ENCODE measurements at regions not wholly inside any gene's neighbourhood (a gene's known extent, or its start where the extent isn't known, plus 50 kb on each side); places are given as distances from the start of the nearest gene placed in this dataset.
"Not testable (repeated sequence)": the region's sequence is repeated elsewhere in the genome, so short reads cannot be mapped to it uniquely, and the experiment has no call there.

- H4K20me1 ChIP-seq, result no peaks in the 10 kb centered on the region
- H3K4me2 ChIP-seq, result no peak overlapping the region
- H3K27ac ChIP-seq, result no peak overlapping the region
- H3K4me1 ChIP-seq, result peaks cover 12% of the 10 kb centered on the region; the same call in 1 of the 2 replicates
- no peak for TF ChIP-seq Cebpa-rat (IDR thresholded peaks at IDR 0.05)
- H3K9ac ChIP-seq, result no peak overlapping the region
- H3K36me3 ChIP-seq, result no peaks in the 10 kb centered on the region
- H3K27me3 ChIP-seq, result no peaks in the 10 kb centered on the region
- H3K4me3 ChIP-seq, result no peak overlapping the region
- H3K9me3 ChIP-seq, result no peaks in the 10 kb centered on the region
Measured at GRCh38 chr1:34365295-34365694, 188.6 kb downstream of the C1orf94 start.

GRCh38 chr1:34366875-34367624, 190.3 kb downstream of the C1orf94 start:
- no peaks in the 10 kb centered on the region for H4K20me1 ChIP-seq
- H3K4me1 ChIP-seq, result peaks cover 12% of the 10 kb centered on the region; the same call in 1 of the 2 replicates
- no peak overlapping the region for H3K9ac ChIP-seq
- no peak overlapping the region for H3K4me3 ChIP-seq
- no peak overlapping the region for H3K27ac ChIP-seq
- no peak for TF ChIP-seq Cebpa-rat (IDR thresholded peaks at IDR 0.05)
- H3K36me3 ChIP-seq, result no peaks in the 10 kb centered on the region
- H3K9me3 ChIP-seq, result no peaks in the 10 kb centered on the region
- no peaks in the 10 kb centered on the region for H3K27me3 ChIP-seq
- no peak overlapping the region for H3K4me2 ChIP-seq

- TF ChIP-seq Cebpa-rat (IDR thresholded peaks at IDR 0.05), result no peak
- H3K4me1 ChIP-seq, result peaks cover 11% of the 10 kb centered on the region; the same call in 1 of the 2 replicates
- no peak overlapping the region for H3K27ac ChIP-seq
- H3K9ac ChIP-seq, result no peak overlapping the region
- no peaks in the 10 kb centered on the region for H3K27me3 ChIP-seq
- no peaks in the 10 kb centered on the region for H4K20me1 ChIP-seq
- H3K4me3 ChIP-seq, result no peak overlapping the region
- no peak overlapping the region for H3K4me2 ChIP-seq
- H3K9me3 ChIP-seq, result no peaks in the 10 kb centered on the region
- no peaks in the 10 kb centered on the region for H3K36me3 ChIP-seq
Measured at GRCh38 chr1:34367954-34368353, 191.2 kb downstream of the C1orf94 start.

- no peak overlapping the region for H3K27ac ChIP-seq
- H3K4me2 ChIP-seq, result no peak overlapping the region
- H3K9me3 ChIP-seq, result no peaks in the 10 kb centered on the region
- H4K20me1 ChIP-seq, result no peaks in the 10 kb centered on the region
- no peak overlapping the region for H3K4me3 ChIP-seq
- no peaks in the 10 kb centered on the region for H3K27me3 ChIP-seq
- no peak overlapping the region for H3K9ac ChIP-seq
- H3K36me3 ChIP-seq, result no peaks in the 10 kb centered on the region
- peaks cover 5% of the 10 kb centered on the region; the same call in 1 of the 2 replicates for H3K4me1 ChIP-seq
- no peak for TF ChIP-seq Cebpa-rat (IDR thresholded peaks at IDR 0.05)
Measured at GRCh38 chr1:34369701-34370455, 193.2 kb downstream of the C1orf94 start.

- H4K20me1 ChIP-seq, result no peaks in the 10 kb centered on the region
- H3K27me3 ChIP-seq, result no peaks in the 10 kb centered on the region
- TF ChIP-seq Cebpa-rat (IDR thresholded peaks at IDR 0.05), result no peak
- no peak overlapping the region for H3K9ac ChIP-seq
- H3K4me2 ChIP-seq, result no peak overlapping the region
- H3K4me3 ChIP-seq, result no peak overlapping the region
- no peaks in the 10 kb centered on the region for H3K9me3 ChIP-seq
- H3K36me3 ChIP-seq, result no peaks in the 10 kb centered on the region
- peaks cover 5% of the 10 kb centered on the region; the same call in 1 of the 2 replicates for H3K4me1 ChIP-seq
- H3K27ac ChIP-seq, result no peak overlapping the region
Measured at GRCh38 chr1:34370748-34371147, 194.0 kb downstream of the C1orf94 start.

- not testable (repeated sequence) for H3K36me3 ChIP-seq, H3K27ac ChIP-seq, H3K9ac ChIP-seq, H3K27me3 ChIP-seq, H3K9me3 ChIP-seq, H4K20me1 ChIP-seq, H3K4me1 ChIP-seq, H3K4me3 ChIP-seq, H3K4me2 ChIP-seq
Measured at GRCh38 chr1:34371179-34371578, 194.5 kb downstream of the C1orf94 start.

- Histone ChIP-seq H3K36me3 (no peaks in the 10 kb centered on the region), H3K4me2 (no peak overlapping the region), H3K9ac (no peak overlapping the region), H4K20me1 (no peaks in the 10 kb centered on the region), H3K9me3 (no peaks in the 10 kb centered on the region), H3K27me3 (no peaks in the 10 kb centered on the region), H3K27ac (no peak overlapping the region), H3K4me3 (no peak overlapping the region), H3K4me1 (peaks cover 5% of the 10 kb centered on the region; the same call in 1 of the 2 replicates)
- no peak for TF ChIP-seq Cebpa-rat (IDR thresholded peaks at IDR 0.05)
Measured at GRCh38 chr1:34371829-34372532, 195.3 kb downstream of the C1orf94 start.

GRCh38 chr1:34372891-34373290, 196.2 kb downstream of the C1orf94 start:
- no peaks in the 10 kb centered on the region for H3K4me1 ChIP-seq
- H3K27me3 ChIP-seq, result no peaks in the 10 kb centered on the region
- no peak overlapping the region for H3K9ac ChIP-seq
- H4K20me1 ChIP-seq, result no peaks in the 10 kb centered on the region
- H3K4me3 ChIP-seq, result no peak overlapping the region
- no peak for TF ChIP-seq Cebpa-rat (IDR thresholded peaks at IDR 0.05)
- H3K27ac ChIP-seq, result no peak overlapping the region
- H3K9me3 ChIP-seq, result no peaks in the 10 kb centered on the region
- no peaks in the 10 kb centered on the region for H3K36me3 ChIP-seq
- H3K4me2 ChIP-seq, result no peak overlapping the region

GRCh38 chr1:34373912-34374311, 197.2 kb downstream of the C1orf94 start:
- no peak overlapping the region for H3K9ac ChIP-seq
- no peak overlapping the region for H3K4me3 ChIP-seq
- H3K4me2 ChIP-seq, result no peak overlapping the region
- H4K20me1 ChIP-seq, result no peaks in the 10 kb centered on the region
- no peaks in the 10 kb centered on the region for H3K9me3 ChIP-seq
- no peaks in the 10 kb centered on the region for H3K27me3 ChIP-seq
- no peak overlapping the region for H3K27ac ChIP-seq
- TF ChIP-seq Cebpa-rat (IDR thresholded peaks at IDR 0.05), result no peak
- H3K4me1 ChIP-seq, result no peaks in the 10 kb centered on the region
- no peaks in the 10 kb centered on the region for H3K36me3 ChIP-seq

- no peaks in the 10 kb centered on the region for H3K27me3 ChIP-seq
- H3K36me3 ChIP-seq, result no peaks in the 10 kb centered on the region
- no peaks in the 10 kb centered on the region for H3K4me1 ChIP-seq
- H3K9ac ChIP-seq, result no peak overlapping the region
- H3K4me2 ChIP-seq, result no peak overlapping the region
- no peak overlapping the region for H3K4me3 ChIP-seq
- no peak for TF ChIP-seq Cebpa-rat (IDR thresholded peaks at IDR 0.05)
- H3K9me3 ChIP-seq, result no peaks in the 10 kb centered on the region
- no peaks in the 10 kb centered on the region for H4K20me1 ChIP-seq
- H3K27ac ChIP-seq, result no peak overlapping the region
Measured at GRCh38 chr1:34376531-34376930, 199.8 kb downstream of the C1orf94 start.
